ENCODE measurements at regions not wholly inside any gene's neighbourhood (a gene's known extent, or its start where the extent isn't known, plus 50 kb on each side); places are given as distances from the start of the nearest gene placed in this dataset.

GRCh38 chr14:100955201-100955600 lies 51.7 kb upstream of the RTL1 start:
- in situ Hi-C loops (cut with MboI; ENCODE audit: low sequenced_read_pairs) = no loop called here

GRCh38 chr14:100962494-100962893 lies 59.0 kb upstream of the RTL1 start:
- in situ Hi-C loops (cut with MboI; ENCODE audit: low sequenced_read_pairs) = no loop called here

GRCh38 chr14:100965296-100965695 lies 61.8 kb upstream of the RTL1 start:
- in situ Hi-C loops (cut with MboI; ENCODE audit: low sequenced_read_pairs) = no loop called here

- in situ Hi-C loops (cut with MboI; ENCODE audit: low sequenced_read_pairs) = no loop called here
Observed at GRCh38 chr14:100967178-100967577, 63.7 kb upstream of the RTL1 start.

GRCh38 chr14:100967930-100968329 lies 64.4 kb upstream of the RTL1 start:
- in situ Hi-C loops (cut with MboI; ENCODE audit: low sequenced_read_pairs) = no loop called here

- in situ Hi-C loops (cut with MboI; ENCODE audit: low sequenced_read_pairs) = no loop called here
Observed at GRCh38 chr14:100972118-100972897, 68.8 kb upstream of the RTL1 start.

GRCh38 chr14:100975671-100976070 lies 72.1 kb upstream of the RTL1 start:
- in situ Hi-C loops (cut with MboI; ENCODE audit: low sequenced_read_pairs) = no loop called here

- in situ Hi-C loops (cut with MboI; ENCODE audit: low sequenced_read_pairs) = no loop called here
Observed at GRCh38 chr14:100979079-100979478, 75.6 kb upstream of the RTL1 start.

GRCh38 chr14:100979780-100980179 lies 76.3 kb upstream of the RTL1 start:
- in situ Hi-C loops (cut with MboI; ENCODE audit: low sequenced_read_pairs) = no loop called here

GRCh38 chr14:100980823-100981222 lies 77.3 kb upstream of the RTL1 start:
- in situ Hi-C loops (cut with MboI; ENCODE audit: low sequenced_read_pairs) = no loop called here

- in situ Hi-C loops (cut with MboI; ENCODE audit: low sequenced_read_pairs) = no loop called here
Observed at GRCh38 chr14:100981809-100982208, 78.3 kb upstream of the RTL1 start.

- in situ Hi-C loops (cut with MboI; ENCODE audit: low sequenced_read_pairs) = no loop called here
Observed at GRCh38 chr14:100982353-100982752, 78.8 kb upstream of the RTL1 start.

GRCh38 chr14:100982762-100983161 lies 79.2 kb upstream of the RTL1 start:
- in situ Hi-C loops (cut with MboI; ENCODE audit: low sequenced_read_pairs) = no loop called here

GRCh38 chr14:100983710-100984109 lies 80.2 kb upstream of the RTL1 start:
- in situ Hi-C loops (cut with MboI; ENCODE audit: low sequenced_read_pairs) = no loop called here

- in situ Hi-C loops (cut with MboI; ENCODE audit: low sequenced_read_pairs) = no loop called here
Observed at GRCh38 chr14:100988011-100988410, 84.5 kb upstream of the RTL1 start.

- in situ Hi-C loops (cut with MboI; ENCODE audit: low sequenced_read_pairs) = no loop called here
Observed at GRCh38 chr14:100988411-100988900, 84.9 kb upstream of the RTL1 start.

GRCh38 chr14:100988956-100989355 lies 85.4 kb upstream of the RTL1 start:
- in situ Hi-C loops (cut with MboI; ENCODE audit: low sequenced_read_pairs) = no loop called here

- in situ Hi-C loops (cut with MboI; ENCODE audit: low sequenced_read_pairs) = no loop called here
Observed at GRCh38 chr14:100989924-100990323, 86.4 kb upstream of the RTL1 start.

- in situ Hi-C loops (cut with MboI; ENCODE audit: low sequenced_read_pairs) = no loop called here
Observed at GRCh38 chr14:100994082-100994481, 90.6 kb upstream of the RTL1 start.

- in situ Hi-C loops (cut with MboI; ENCODE audit: low sequenced_read_pairs) = no loop called here
Observed at GRCh38 chr14:100994756-100995330, 91.3 kb upstream of the RTL1 start.

- in situ Hi-C loops (cut with MboI; ENCODE audit: low sequenced_read_pairs) = no loop called here
Observed at GRCh38 chr14:101000711-101001250, 97.3 kb upstream of the RTL1 start.

Measured in HL-60/S4 (cell line).